NB4 (cell line): ENCODE measurements at regions not wholly inside any gene's neighbourhood (a gene's known extent, or its start where the extent isn't known, plus 50 kb on each side); places are given as distances from the start of the nearest gene placed in this dataset.

ENCODE experiments used
- CTCF ChIP-seq: IDR thresholded peaks from one replicate; pipeline ENCODE4 v1.5.1; 2012; ENCODE audit warnings: low read depth, low read length
- MAX ChIP-seq: IDR thresholded peaks from 2 replicates; pipeline ENCODE4 v1.6.1; 2011; ENCODE audit warnings: low read depth, low read length
- POLR2A ChIP-seq: IDR thresholded peaks from 2 replicates; pipeline ENCODE4 v1.6.1; 2011; ENCODE audit warnings: mild to moderate bottlenecking; ENCODE audit not compliant: insufficient read length; ENCODE audit errors: extremely low read depth

GRCh38 chr3:145906301-145906700 is 254.7 kb downstream of the PLOD2 start:
- TF ChIP-seq CTCF (no peak), POLR2A (no peak), MAX (no peak)
